Activated CD4-positive, alpha-beta T cell treated with anti-CD3 and anti-CD28 coated beads for 36 hours (primary cell): ENCODE measurements at regions not wholly inside any gene's neighbourhood (a gene's known extent, or its start where the extent isn't known, plus 50 kb on each side); places are given as distances from the start of the nearest gene placed in this dataset.

Source experiments
- ATAC-seq: fragments of 200-7000 bp; cut with Tn5 transposase; one replicate; pipeline ENCODE4 v1.10.0; 2021; ENCODE audit warnings: mild to moderate bottlenecking, moderate library complexity
- CTCF ChIA-PET: fragments of 350-600 bp; sonication (Branson Sonifier 250); formaldehyde crosslinking; loops from one replicate; lab custom pipeline; 2021; ENCODE audit warnings: antibody characterized with exemption; lab: Charles Lee
- POLR2A ChIA-PET: fragments of 350-600 bp; sonication (Branson Sonifier 250); formaldehyde crosslinking; loops from one replicate; lab custom pipeline; 2021; ENCODE audit warnings: antibody characterized with exemption, inconsistent platforms; lab: Charles Lee
- DNase-seq: peaks from one replicate; pipeline ENCODE4 v3.0.0-alpha.2; 2020
- H3K27ac Mint-ChIP-seq: one replicate; pipeline ENCODE4 v1.8.0; 2021; ENCODE audit warnings: mixed read lengths
- H3K27me3 Mint-ChIP-seq: one replicate; pipeline ENCODE4 v1.8.0; 2021; ENCODE audit warnings: mixed read lengths
- H3K36me3 Mint-ChIP-seq: one replicate; pipeline ENCODE4 v1.8.0; 2021; ENCODE audit warnings: low read depth, mixed read lengths
- H3K4me1 Mint-ChIP-seq: one replicate; pipeline ENCODE4 v1.8.0; 2021; ENCODE audit warnings: mixed read lengths
- H3K4me3 Mint-ChIP-seq: one replicate; pipeline ENCODE4 v1.8.0; 2021; ENCODE audit warnings: mild to moderate bottlenecking, moderate library complexity, mixed read lengths
- H3K9me3 Mint-ChIP-seq: one replicate; pipeline ENCODE4 v1.8.0; 2021; ENCODE audit warnings: low read depth, mixed read lengths
- intact Hi-C, 2 experiments: fragments of 100-400 bp; cut with DNase I in 1 of 2; cut with micrococcal nuclease in 1 of 2; formaldehyde crosslinking; loops; one replicate each; pipeline versions ENCODE4 v1.14.2 to v1.15.1; 2022 to 2024; cut with DNase I, micrococcal nuclease

- Mint-ChIP-seq H3K4me3 (no peak overlapping the region), H3K36me3 (no peaks in the 10 kb centered on the region), H3K9me3 (no peaks in the 10 kb centered on the region), H3K4me1 (no peaks in the 10 kb centered on the region), H3K27me3 (no peaks in the 10 kb centered on the region), H3K27ac (no peak overlapping the region)
- no peak for ATAC-seq
- CTCF ChIA-PET: no interaction called here
- no peak for DNase-seq
- intact Hi-C loops: no loop called here
- POLR2A ChIA-PET: interaction anchor here (0.6 kb wide), 1 partner anchor 239 kb away, joined by 3 read pairs; no protein-coding TSS in a partner anchor
Observed at GRCh38 chr2:41460661-41461060, 587.2 kb upstream of the PKDCC start.

GRCh38 chr2:41464395-41464794 is 583.4 kb upstream of the PKDCC start:
- DNase-seq: no peak
- no peaks in the 10 kb centered on the region for H3K4me1 Mint-ChIP-seq
- ChIA-PET CTCF (interaction anchor here (0.6 to 1.1 kb wide), 2 partner anchors 10 to 235 kb away, joined by 3 read pairs; no protein-coding TSS in a partner anchor), POLR2A (no interaction called here)
- H3K27me3 Mint-ChIP-seq: no peaks in the 10 kb centered on the region
- no peaks in the 10 kb centered on the region for H3K36me3 Mint-ChIP-seq
- H3K9me3 Mint-ChIP-seq: no peaks in the 10 kb centered on the region
- H3K27ac Mint-ChIP-seq: no peak overlapping the region
- intact Hi-C loops: no loop called here
- no peak for ATAC-seq
- no peak overlapping the region for H3K4me3 Mint-ChIP-seq

- Mint-ChIP-seq H3K4me1 (no peaks in the 10 kb centered on the region), H3K4me3 (no peak overlapping the region), H3K27me3 (peaks cover 2% of the 10 kb centered on the region), H3K9me3 (no peaks in the 10 kb centered on the region), H3K27ac (no peak overlapping the region), H3K36me3 (no peaks in the 10 kb centered on the region)
- ATAC-seq (no peak), DNase-seq (no peak)
- ChIA-PET CTCF (interaction anchor here (1.0 kb wide), 1 partner anchor 10 kb away, joined by 3 read pairs; no protein-coding TSS in a partner anchor), POLR2A (no interaction called here)
- intact Hi-C loops: no loop called here
Observed at GRCh38 chr2:41475959-41476358, 571.9 kb upstream of the PKDCC start.

GRCh38 chr2:41482659-41483058 is 565.2 kb upstream of the PKDCC start:
- CTCF ChIA-PET: no interaction called here
- POLR2A ChIA-PET: no interaction called here
- H3K27ac Mint-ChIP-seq: no peak overlapping the region
- no peaks in the 10 kb centered on the region for H3K4me1 Mint-ChIP-seq
- ATAC-seq: no peak
- H3K9me3 Mint-ChIP-seq: no peaks in the 10 kb centered on the region
- no peaks in the 10 kb centered on the region for H3K27me3 Mint-ChIP-seq
- intact Hi-C loops: no loop called here
- no peak for DNase-seq
- H3K36me3 Mint-ChIP-seq: no peaks in the 10 kb centered on the region
- no peak overlapping the region for H3K4me3 Mint-ChIP-seq

- no peak overlapping the region for H3K4me3 Mint-ChIP-seq
- H3K27me3 Mint-ChIP-seq: no peaks in the 10 kb centered on the region
- no peak overlapping the region for H3K27ac Mint-ChIP-seq
- H3K9me3 Mint-ChIP-seq: no peaks in the 10 kb centered on the region
- ChIA-PET CTCF (no interaction called here), POLR2A (no interaction called here)
- no peaks in the 10 kb centered on the region for H3K4me1 Mint-ChIP-seq
- intact Hi-C loops: no loop called here
- DNase-seq (no peak), ATAC-seq (no peak)
- no peaks in the 10 kb centered on the region for H3K36me3 Mint-ChIP-seq
Observed at GRCh38 chr2:41483226-41483625, 564.6 kb upstream of the PKDCC start.

- Mint-ChIP-seq H3K4me1 (no peaks in the 10 kb centered on the region), H3K9me3 (no peaks in the 10 kb centered on the region), H3K4me3 (no peak overlapping the region), H3K27ac (no peak overlapping the region), H3K27me3 (no peaks in the 10 kb centered on the region), H3K36me3 (no peaks in the 10 kb centered on the region)
- ChIA-PET POLR2A (no interaction called here), CTCF (no interaction called here)
- intact Hi-C loops: no loop called here
- ATAC-seq: no peak
- DNase-seq: no peak
Observed at GRCh38 chr2:41483982-41484857, 563.6 kb upstream of the PKDCC start.

GRCh38 chr2:41484858-41485234 is 563.0 kb upstream of the PKDCC start:
- no peak overlapping the region for H3K4me3 Mint-ChIP-seq
- H3K27ac Mint-ChIP-seq: no peak overlapping the region
- H3K9me3 Mint-ChIP-seq: no peaks in the 10 kb centered on the region
- no peaks in the 10 kb centered on the region for H3K36me3 Mint-ChIP-seq
- DNase-seq (no peak), ATAC-seq (no peak)
- no peaks in the 10 kb centered on the region for H3K27me3 Mint-ChIP-seq
- intact Hi-C loops: no loop called here
- POLR2A ChIA-PET: no interaction called here
- CTCF ChIA-PET: no interaction called here
- no peaks in the 10 kb centered on the region for H3K4me1 Mint-ChIP-seq

GRCh38 chr2:41486948-41487347 is 560.9 kb upstream of the PKDCC start:
- DNase-seq (no peak), ATAC-seq (no peak)
- H3K4me1 Mint-ChIP-seq: no peaks in the 10 kb centered on the region
- CTCF ChIA-PET: no interaction called here
- no peaks in the 10 kb centered on the region for H3K9me3 Mint-ChIP-seq
- H3K4me3 Mint-ChIP-seq: no peak overlapping the region
- no peak overlapping the region for H3K27ac Mint-ChIP-seq
- H3K36me3 Mint-ChIP-seq: no peaks in the 10 kb centered on the region
- H3K27me3 Mint-ChIP-seq: no peaks in the 10 kb centered on the region
- intact Hi-C loops: no loop called here
- POLR2A ChIA-PET: no interaction called here

- ATAC-seq (no peak), DNase-seq (no peak)
- Mint-ChIP-seq H3K9me3 (peaks cover 7% of the 10 kb centered on the region), H3K27ac (no peak overlapping the region), H3K4me1 (no peaks in the 10 kb centered on the region), H3K36me3 (no peaks in the 10 kb centered on the region), H3K27me3 (no peaks in the 10 kb centered on the region), H3K4me3 (no peak overlapping the region)
- POLR2A ChIA-PET: no interaction called here
- intact Hi-C loops: no loop called here
- CTCF ChIA-PET: no interaction called here
Observed at GRCh38 chr2:41488888-41489287, 558.9 kb upstream of the PKDCC start.

- CTCF ChIA-PET: no interaction called here
- DNase-seq: no peak
- no peak for ATAC-seq
- no peaks in the 10 kb centered on the region for H3K27me3 Mint-ChIP-seq
- intact Hi-C loops: no loop called here
- H3K4me1 Mint-ChIP-seq: no peaks in the 10 kb centered on the region
- no peaks in the 10 kb centered on the region for H3K36me3 Mint-ChIP-seq
- no peak overlapping the region for H3K27ac Mint-ChIP-seq
- no peak overlapping the region for H3K4me3 Mint-ChIP-seq
- H3K9me3 Mint-ChIP-seq: peaks cover 13% of the 10 kb centered on the region
- POLR2A ChIA-PET: no interaction called here
Observed at GRCh38 chr2:41489638-41490037, 558.2 kb upstream of the PKDCC start.

- Mint-ChIP-seq H3K27me3 (no peaks in the 10 kb centered on the region), H3K9me3 (peaks cover 34% of the 10 kb centered on the region), H3K4me1 (no peaks in the 10 kb centered on the region), H3K27ac (no peak overlapping the region), H3K36me3 (no peaks in the 10 kb centered on the region), H3K4me3 (no peak overlapping the region)
- peak; percentile 14 for DNase-seq
- CTCF ChIA-PET: interaction anchor here (0.7 kb wide), 1 partner anchor 86 kb away, joined by 3 read pairs; no protein-coding TSS in a partner anchor
- intact Hi-C loops: no loop called here
- no peak for ATAC-seq
- POLR2A ChIA-PET: no interaction called here
Observed at GRCh38 chr2:41495050-41495449, 552.8 kb upstream of the PKDCC start.

- ChIA-PET CTCF (interaction anchor here (0.6 kb wide), 2 partner anchors 202 to 778 kb away, joined by 3 read pairs; no protein-coding TSS in a partner anchor), POLR2A (no interaction called here)
- H3K9me3 Mint-ChIP-seq: peaks cover 41% of the 10 kb centered on the region
- intact Hi-C loops: no loop called here
- no peaks in the 10 kb centered on the region for H3K36me3 Mint-ChIP-seq
- DNase-seq: no peak
- no peaks in the 10 kb centered on the region for H3K4me1 Mint-ChIP-seq
- ATAC-seq: no peak
- H3K27ac Mint-ChIP-seq: no peak overlapping the region
- no peaks in the 10 kb centered on the region for H3K27me3 Mint-ChIP-seq
- no peak overlapping the region for H3K4me3 Mint-ChIP-seq
Observed at GRCh38 chr2:41496908-41497307, 550.9 kb upstream of the PKDCC start.
